H9 (cell line): ENCODE measurements at regions not wholly inside any gene's neighbourhood (a gene's known extent, or its start where the extent isn't known, plus 50 kb on each side); places are given as distances from the start of the nearest gene placed in this dataset.

Experiments
- DNase-seq: peaks from one replicate; pipeline ENCODE4 v3.0.0-alpha.2; 2017
- H2AFZ ChIP-seq: one replicate; pipeline ENCODE4 v1.6.1; 2013; ENCODE audit warnings: mild to moderate bottlenecking, low read length, control low read depth, moderate library complexity
- H2AK5ac ChIP-seq: 2 replicates; pipeline ENCODE4 v1.6.1; 2013; ENCODE audit warnings: low read length, control low read depth, mixed read lengths; ENCODE audit not compliant: insufficient read length
- H2BK120ac ChIP-seq: one replicate; pipeline ENCODE4 v1.6.1; 2013; ENCODE audit warnings: low read depth, mild to moderate bottlenecking, low read length, control low read depth, inconsistent platforms; ENCODE audit not compliant: poor library complexity, severe bottlenecking
- H2BK12ac ChIP-seq: 2 replicates; pipeline ENCODE4 v1.6.1; 2013; ENCODE audit warnings: low read length, control low read depth, mixed read lengths, low read depth; ENCODE audit not compliant: insufficient read length
- H2BK15ac ChIP-seq: 2 replicates; pipeline ENCODE4 v1.6.1; 2013; ENCODE audit warnings: low read depth, low read length, control low read depth
- H2BK20ac ChIP-seq: one replicate; pipeline ENCODE4 v1.6.1; 2013; ENCODE audit warnings: low read depth, mild to moderate bottlenecking, low read length, control low read depth, inconsistent platforms; ENCODE audit not compliant: poor library complexity, severe bottlenecking
- H2BK5ac ChIP-seq: 2 replicates; pipeline ENCODE4 v1.6.1; 2013; ENCODE audit warnings: low read length, control low read depth, mixed read lengths; ENCODE audit not compliant: insufficient read length
- H3K14ac ChIP-seq: 2 replicates; pipeline ENCODE4 v1.6.1; 2013; ENCODE audit warnings: low read length, control low read depth; ENCODE audit not compliant: insufficient read depth
- H3K18ac ChIP-seq: 2 replicates; pipeline ENCODE4 v1.6.1; 2013; ENCODE audit warnings: low read depth, mild to moderate bottlenecking, mixed read lengths, low read length, control low read depth; ENCODE audit not compliant: insufficient read length
- H3K23ac ChIP-seq: 2 replicates; pipeline ENCODE4 v1.6.1; 2013; ENCODE audit warnings: low read length, control low read depth, mixed read lengths, low read depth; ENCODE audit not compliant: insufficient read length
- H3K23me2 ChIP-seq: 2 replicates; pipeline ENCODE4 v1.6.1; 2013; ENCODE audit warnings: low read depth, mild to moderate bottlenecking, mixed read lengths, low read length, control low read depth; ENCODE audit not compliant: insufficient read length, poor library complexity, severe bottlenecking
- H3K27ac ChIP-seq: 2 replicates; pipeline ENCODE4 v1.5.1; 2013; ENCODE audit warnings: low read length, control low read depth, mixed read lengths, low read depth; ENCODE audit not compliant: insufficient read length
- H3K27me3 ChIP-seq: 2 replicates; pipeline ENCODE4 v1.6.1; 2013; ENCODE audit warnings: low read length, control low read depth, inconsistent platforms; ENCODE audit not compliant: insufficient read depth
- H3K4ac ChIP-seq: 2 replicates; pipeline ENCODE4 v1.6.1; 2013; ENCODE audit warnings: low read depth, mild to moderate bottlenecking, control low read depth, inconsistent platforms, low read length, moderate library complexity
- H3K4me1 ChIP-seq: 2 replicates; pipeline ENCODE4 v1.6.1; 2013; ENCODE audit warnings: low read length, control low read depth, inconsistent platforms; ENCODE audit not compliant: insufficient read depth
- H3K4me2 ChIP-seq: 2 replicates; pipeline ENCODE4 v1.6.1; 2013; ENCODE audit warnings: low read length, control low read depth, mixed read lengths; ENCODE audit not compliant: insufficient read length, insufficient read depth
- H3K56ac ChIP-seq: 2 replicates; pipeline ENCODE4 v1.6.1; 2013; ENCODE audit warnings: low read depth, mild to moderate bottlenecking, mixed read lengths, low read length, control low read depth; ENCODE audit not compliant: insufficient read length
- H3K79me1 ChIP-seq: 2 replicates; pipeline ENCODE4 v1.6.1; 2013; ENCODE audit warnings: low read depth, mild to moderate bottlenecking, moderate library complexity, low read length, control low read depth, inconsistent platforms; ENCODE audit not compliant: insufficient read depth, poor library complexity, severe bottlenecking
- H3K79me2 ChIP-seq: 2 replicates; pipeline ENCODE4 v1.6.1; 2013; ENCODE audit warnings: low read length, control low read depth, inconsistent platforms; ENCODE audit not compliant: insufficient read depth
- H3K9ac ChIP-seq: 2 replicates; pipeline ENCODE4 v1.6.1; 2013; ENCODE audit warnings: low read length, control low read depth, mixed read lengths; ENCODE audit not compliant: insufficient read length; ENCODE audit errors: extremely low read depth
- H3K9me3 ChIP-seq: one replicate; pipeline ENCODE4 v1.6.1; 2013; ENCODE audit warnings: low read depth, low read length, inconsistent platforms; ENCODE audit not compliant: control insufficient read depth
- H3T11ph ChIP-seq: one replicate; pipeline ENCODE4 v1.6.1; 2013; ENCODE audit warnings: mild to moderate bottlenecking, low read length, control low read depth, inconsistent platforms
- H4K20me1 ChIP-seq: one replicate; pipeline ENCODE4 v1.6.1; 2013; ENCODE audit not compliant: control insufficient read depth, insufficient read length, insufficient read depth
- H4K5ac ChIP-seq: 2 replicates; pipeline ENCODE4 v1.6.1; 2013; ENCODE audit warnings: low read depth, mild to moderate bottlenecking, mixed read lengths, low read length, control low read depth; ENCODE audit not compliant: insufficient read length
- H4K8ac ChIP-seq: replicated peaks from 2 replicates; pipeline ENCODE4 v1.6.1; 2013; ENCODE audit warnings: low read length, control low read depth, mixed read lengths, low read depth; ENCODE audit not compliant: insufficient read length
- H4K91ac ChIP-seq: 2 replicates; pipeline ENCODE4 v1.6.1; 2013; ENCODE audit warnings: low read depth, mild to moderate bottlenecking, moderate library complexity, mixed read lengths, low read length, control low read depth; ENCODE audit not compliant: insufficient read length
- H3K27ac Mint-ChIP-seq, 3 experiments: 2 replicates in 2 of 3; 3 replicates in 1 of 3; pipeline ENCODE4 v1.8.0; 2020 to 2021; ENCODE audit warnings: mixed read lengths in 3 of 3, mild to moderate bottlenecking in 1 of 3, moderate library complexity in 1 of 3
- H3K27me3 Mint-ChIP-seq: 2 replicates; pipeline ENCODE4 v1.8.0; 2021; ENCODE audit warnings: low read depth, mild to moderate bottlenecking, moderate library complexity, mixed read lengths
- H3K36me3 Mint-ChIP-seq, 3 experiments: 2 replicates in 2 of 3; 3 replicates in 1 of 3; pipeline ENCODE4 v1.8.0; 2020 to 2021; ENCODE audit warnings: low read depth in 3 of 3, mixed read lengths in 3 of 3; ENCODE audit not compliant: insufficient read depth in 1 of 3
- H3K4me1 Mint-ChIP-seq, 2 experiments: 2 replicates each; pipeline ENCODE4 v1.8.0; 2020; ENCODE audit warnings: mixed read lengths in 2 of 2
- H3K4me3 Mint-ChIP-seq, 2 experiments: 2 replicates in 1 of 2; 3 replicates in 1 of 2; pipeline ENCODE4 v1.8.0; 2020 to 2021; ENCODE audit warnings: mild to moderate bottlenecking in 2 of 2, mixed read lengths in 2 of 2, moderate library complexity in 1 of 2
- H3K9me3 Mint-ChIP-seq, 2 experiments: 2 replicates in 1 of 2; 3 replicates in 1 of 2; pipeline ENCODE4 v1.8.0; 2020; ENCODE audit warnings: mild to moderate bottlenecking in 2 of 2, mixed read lengths in 2 of 2, moderate library complexity in 1 of 2
- CTCF ChIP-seq: fragments of 200-600 bp; sonication (generic); conservative IDR thresholded peaks from 3 replicates; pipeline ENCODE4 v1.8.0; 2021; ENCODE audit warnings: antibody characterized with exemption, mild to moderate bottlenecking
- WGBS: extraction: QIAGEN DNeasy Blood & Tissue Kit; methylation state at CpG from one replicate; pipeline ENCODE4 v1.1.7; 2013; ENCODE audit warnings: missing lambda C conversion rate, low lambda C conversion rate, mixed read lengths; ENCODE audit not compliant: insufficient read length; ENCODE audit errors: extremely low coverage; 5-methylcytosine and 5-hydroxymethylcytosine counted together

DNA sequence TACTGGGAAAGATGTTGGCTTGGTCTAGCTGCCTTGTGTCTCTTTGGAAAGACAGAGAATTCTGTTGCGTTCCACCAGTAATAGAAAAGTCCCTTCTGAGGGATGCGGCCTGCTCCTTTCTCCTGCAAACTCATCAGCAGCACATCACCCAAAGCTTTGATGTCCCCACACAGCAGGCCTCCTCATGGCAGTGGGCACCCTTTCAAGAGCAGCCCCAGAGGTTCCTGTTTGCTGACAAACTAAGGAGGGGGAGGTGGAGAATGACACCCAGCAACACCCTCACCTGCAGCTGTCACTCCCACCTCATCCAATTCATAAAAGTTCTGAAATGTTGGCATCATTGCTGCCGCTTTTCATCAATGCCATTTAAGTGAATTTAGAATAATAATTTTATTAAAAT, 556.6 kb downstream of the BCL11A start:
- Mint-ChIP-seq H3K4me1 (peaks cover 10 to 18% of the 10 kb centered on the region in 2 experiments), H3K4me3 (no peak overlapping the region), H3K27ac (no peak overlapping the region), H3K27me3 (no peaks in the 10 kb centered on the region; the same call in 1 of the 2 replicates), H3K36me3 (no peaks in the 10 kb centered on the region), H3K9me3 (no peaks in the 10 kb centered on the region; a peak in 1 of 5 replicates)
- no peaks in the 10 kb centered on the region for H3K79me2 ChIP-seq
- no peaks in the 10 kb centered on the region for H3K9me3 ChIP-seq
- H2BK12ac ChIP-seq: no peak overlapping the region
- H3K23ac ChIP-seq: no peak overlapping the region
- no peak overlapping the region for H3T11ph ChIP-seq
- H3K18ac ChIP-seq: no peak overlapping the region
- no peak overlapping the region for H3K14ac ChIP-seq
- H3K9ac ChIP-seq: no peak overlapping the region
- no peaks in the 10 kb centered on the region for H3K27me3 ChIP-seq
- no peaks in the 10 kb centered on the region for H4K20me1 ChIP-seq
- no peak for DNase-seq
- H4K91ac ChIP-seq: no peak overlapping the region
- no peak overlapping the region for H2BK20ac ChIP-seq
- H3K27ac ChIP-seq: no peak overlapping the region
- no peak overlapping the region for H3K4me2 ChIP-seq
- H3K23me2 ChIP-seq: no peaks in the 10 kb centered on the region
- no peaks in the 10 kb centered on the region for H3K79me1 ChIP-seq
- no peak overlapping the region for H2AFZ ChIP-seq
- no peak overlapping the region for H3K56ac ChIP-seq
- H3K4me1 ChIP-seq: peaks cover 3% of the 10 kb centered on the region; the same call in 1 of the 2 replicates
- no peak overlapping the region for H2BK5ac ChIP-seq
- H2BK15ac ChIP-seq: no peak overlapping the region
- H3K4ac ChIP-seq: no peak overlapping the region
- H4K8ac ChIP-seq: no peak overlapping the region
- no peak overlapping the region for H4K5ac ChIP-seq
- TF ChIP-seq CTCF: no peak
- no peak overlapping the region for H2AK5ac ChIP-seq
- H2BK120ac ChIP-seq: no peak overlapping the region
- no CpG with 5 or more reads among the region's 3 CpGs for WGBS
